DND-41 (cell line): ENCODE measurements at regions not wholly inside any gene's neighbourhood (a gene's known extent, or its start where the extent isn't known, plus 50 kb on each side); places are given as distances from the start of the nearest gene placed in this dataset.

Experiments used
- ATAC-seq: fragments of 200-7000 bp; cut with Tn5 transposase; 3 replicates; pipeline ENCODE4 v1.9.1; 2021; ENCODE audit warnings: low read depth; ENCODE audit not compliant: insufficient read depth
- DNase-seq: peaks from one replicate; pipeline ENCODE4 v3.0.0-alpha.2; 2020
- H2AFZ ChIP-seq: 2 replicates; pipeline ENCODE4 v1.6.0; 2012; ENCODE audit warnings: low read depth, low read length
- H3K27ac ChIP-seq: 2 replicates; pipeline ENCODE4 v1.5.1; 2012; ENCODE audit warnings: low read length, inconsistent platforms
- H3K27me3 ChIP-seq: fragments of 200-600 bp; sonication (generic); 2 replicates; pipeline ENCODE4 v1.6.0; 2012; ENCODE audit warnings: low read length, mild to moderate bottlenecking, inconsistent platforms; ENCODE audit not compliant: insufficient read depth, poor library complexity
- H3K36me3 ChIP-seq: 2 replicates; pipeline ENCODE4 v1.5.1; 2012; ENCODE audit warnings: low read length, inconsistent platforms; ENCODE audit not compliant: insufficient read depth
- H3K4me1 ChIP-seq: 2 replicates; pipeline ENCODE4 v1.5.1; 2012; ENCODE audit warnings: mild to moderate bottlenecking, low read length; ENCODE audit not compliant: insufficient read depth
- H3K4me2 ChIP-seq: 2 replicates; pipeline ENCODE4 v1.6.0; 2012; ENCODE audit warnings: mild to moderate bottlenecking, moderate library complexity, low read length, inconsistent platforms; ENCODE audit not compliant: insufficient read depth
- H3K4me3 ChIP-seq, 2 experiments: fragments of 200-600 bp in 1 of 2; shearing (Covaris generic) in 1 of 2; 2 replicates each; pipeline ENCODE4 v1.5.1; 2012 to 2016; ENCODE audit warnings: inconsistent platforms in 2 of 2, low read length in 2 of 2, mild to moderate bottlenecking in 2 of 2, low read depth in 1 of 2, moderate library complexity in 1 of 2
- H3K79me2 ChIP-seq: 2 replicates; pipeline ENCODE4 v1.6.0; 2012; ENCODE audit warnings: low read length, inconsistent platforms; ENCODE audit not compliant: insufficient read depth
- H3K9ac ChIP-seq: 2 replicates; pipeline ENCODE4 v1.6.0; 2012; ENCODE audit warnings: low read depth, mild to moderate bottlenecking, inconsistent platforms, low read length, moderate library complexity
- H3K9me3 ChIP-seq: 2 replicates; pipeline ENCODE4 v1.5.1; 2012; ENCODE audit warnings: low read length, moderate library complexity, mild to moderate bottlenecking, inconsistent platforms; ENCODE audit not compliant: insufficient read depth, severe bottlenecking
- H4K20me1 ChIP-seq: 2 replicates; pipeline ENCODE4 v1.6.0; 2012; ENCODE audit warnings: low read length; ENCODE audit not compliant: insufficient read depth
- CTCF ChIP-seq: IDR thresholded peaks from 2 replicates; pipeline ENCODE4 v1.5.1; 2012; ENCODE audit warnings: borderline replicate concordance, low read length, moderate library complexity, mild to moderate bottlenecking; ENCODE audit not compliant: poor library complexity, severe bottlenecking; ENCODE audit errors: extremely low read depth
- EZH2 ChIP-seq: IDR thresholded peaks from 3 replicates; pipeline ENCODE4 v1.6.1; 2012; ENCODE audit warnings: borderline replicate concordance, low read depth, mild to moderate bottlenecking, moderate library complexity, low read length, inconsistent platforms; ENCODE audit not compliant: severe bottlenecking

DNA sequence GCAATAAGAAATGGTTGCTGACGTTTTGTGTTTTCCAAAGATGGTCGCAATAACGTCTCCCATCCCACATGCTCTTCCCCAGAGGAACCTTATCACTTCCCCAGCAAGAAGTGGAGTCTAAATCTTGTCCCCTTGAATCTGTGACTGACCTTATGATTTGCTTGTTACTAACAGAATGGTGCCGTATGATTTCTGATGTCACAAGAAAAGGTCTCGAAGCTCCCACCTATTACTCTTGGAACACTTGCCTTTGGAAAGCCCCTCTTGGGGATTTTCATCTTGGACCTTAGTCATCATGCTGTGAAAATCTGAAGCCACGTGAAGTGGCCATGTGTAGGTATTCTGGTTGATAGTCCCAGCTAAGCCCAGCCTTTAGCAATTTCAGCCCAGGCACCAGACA is 86.2 kb upstream of the GLS start:
- Histone ChIP-seq H3K4me3 (no peak overlapping the region), H3K4me1 (peaks cover 5% of the 10 kb centered on the region; the same call in 1 of the 2 replicates), H2AFZ (no peak overlapping the region), H3K27me3 (no peaks in the 10 kb centered on the region), H3K27ac (no peak overlapping the region), H3K79me2 (no peaks in the 10 kb centered on the region), H3K9ac (no peak overlapping the region), H3K9me3 (no peaks in the 10 kb centered on the region), H3K36me3 (no peaks in the 10 kb centered on the region), H3K4me2 (no peak overlapping the region), H4K20me1 (no peaks in the 10 kb centered on the region)
- TF ChIP-seq EZH2 (no peak), CTCF (no peak)
- DNase-seq (no peak), ATAC-seq (no peak)

GRCh38 chr2:190794790-190795189 is 85.8 kb upstream of the GLS start:
- TF ChIP-seq CTCF (no peak), EZH2 (no peak)
- Histone ChIP-seq H3K9ac (no peak overlapping the region), H4K20me1 (no peaks in the 10 kb centered on the region), H3K27ac (no peak overlapping the region), H3K36me3 (no peaks in the 10 kb centered on the region), H3K4me1 (peaks cover 5% of the 10 kb centered on the region; the same call in 1 of the 2 replicates), H2AFZ (no peak overlapping the region), H3K9me3 (no peaks in the 10 kb centered on the region), H3K4me3 (no peak overlapping the region), H3K79me2 (no peaks in the 10 kb centered on the region), H3K27me3 (no peaks in the 10 kb centered on the region), H3K4me2 (no peak overlapping the region)
- DNase-seq (no peak), ATAC-seq (no peak)

GRCh38 chr2:190795686-190796085 is 84.9 kb upstream of the GLS start:
- H3K27me3 ChIP-seq = no peaks in the 10 kb centered on the region
- H3K79me2 ChIP-seq = no peaks in the 10 kb centered on the region
- H3K27ac ChIP-seq = no peak overlapping the region
- no peaks in the 10 kb centered on the region for H4K20me1 ChIP-seq
- H3K9me3 ChIP-seq = no peaks in the 10 kb centered on the region
- no peak for ATAC-seq
- H3K36me3 ChIP-seq = no peaks in the 10 kb centered on the region
- H3K4me2 ChIP-seq = no peak overlapping the region
- no peak overlapping the region for H3K4me3 ChIP-seq
- DNase-seq = no peak
- no peak for TF ChIP-seq CTCF
- TF ChIP-seq EZH2 = no peak
- H3K9ac ChIP-seq = no peak overlapping the region
- H3K4me1 ChIP-seq = peaks cover 5% of the 10 kb centered on the region; the same call in 1 of the 2 replicates
- no peak overlapping the region for H2AFZ ChIP-seq

- Histone ChIP-seq H2AFZ (no peak overlapping the region), H3K27ac (no peak overlapping the region), H3K4me1 (no peaks in the 10 kb centered on the region), H3K4me2 (no peak overlapping the region), H3K9ac (no peak overlapping the region), H3K4me3 (no peak overlapping the region), H3K79me2 (no peaks in the 10 kb centered on the region), H3K9me3 (no peaks in the 10 kb centered on the region), H4K20me1 (no peaks in the 10 kb centered on the region), H3K27me3 (no peaks in the 10 kb centered on the region), H3K36me3 (no peaks in the 10 kb centered on the region)
- no peak for TF ChIP-seq CTCF
- no peak for TF ChIP-seq EZH2
- ATAC-seq (no peak), DNase-seq (no peak)
Measured at GRCh38 chr2:190799999-190800398, 80.6 kb upstream of the GLS start.
